H1 (cell line): ENCODE measurements at regions not wholly inside any gene's neighbourhood (a gene's known extent, or its start where the extent isn't known, plus 50 kb on each side); places are given as distances from the start of the nearest gene placed in this dataset.

ENCODE experiments used
- CTCF ChIA-PET: fragments of 300-600 bp; sonication (Branson Sonifier 250); formaldehyde crosslinking; loops from one replicate; lab custom pipeline; 2021; ENCODE audit not compliant: partially characterized antibody; lab: Charles Lee
- POLR2A ChIA-PET: fragments of 300-600 bp; sonication (Branson Sonifier 250); formaldehyde crosslinking; loops from one replicate; lab custom pipeline; 2021; ENCODE audit warnings: inconsistent platforms; ENCODE audit not compliant: partially characterized antibody; lab: Charles Lee
- DNase-seq, 2 experiments: peaks; one replicate each; pipeline versions ENCODE4 v3.0.0 to v3.0.0-alpha.2; 2010 to 2022; ENCODE audit warnings: low spot score in 2 of 2, low read depth in 1 of 2, mixed read lengths in 1 of 2
- FAIRE-seq: peaks from 2 replicates; lab custom pipeline; 2011; peaks lifted over from hg19 to GRCh38; lab: Jason Lieb, UNC
- H2AFZ ChIP-seq: 2 replicates; pipeline ENCODE4 v1.8.1; 2012; ENCODE audit warnings: low read length, inconsistent platforms
- H2AK5ac ChIP-seq: 2 replicates; pipeline ENCODE4 v1.6.1; 2013; ENCODE audit warnings: low read depth, low read length
- H2BK120ac ChIP-seq: replicated peaks from 2 replicates; pipeline ENCODE3; 2013; ENCODE audit warnings: low read depth, low read length, inconsistent platforms
- H2BK12ac ChIP-seq: 2 replicates; pipeline ENCODE4 v1.6.1; 2013; ENCODE audit warnings: low read depth, low read length
- H2BK15ac ChIP-seq: 2 replicates; pipeline ENCODE4 v1.6.1; 2013; ENCODE audit warnings: low read length
- H2BK20ac ChIP-seq: 2 replicates; pipeline ENCODE4 v1.6.1; 2013; ENCODE audit warnings: low read length
- H2BK5ac ChIP-seq: 2 replicates; pipeline ENCODE4 v1.6.1; 2013; ENCODE audit warnings: low read depth, low read length
- H3K14ac ChIP-seq: 2 replicates; pipeline ENCODE4 v1.6.1; 2013; ENCODE audit warnings: inconsistent platforms; ENCODE audit not compliant: insufficient read length
- H3K18ac ChIP-seq: 2 replicates; pipeline ENCODE4 v1.6.1; 2013; ENCODE audit warnings: low read length; ENCODE audit errors: extremely low read depth
- H3K23ac ChIP-seq: 2 replicates; pipeline ENCODE4 v1.6.1; 2013; ENCODE audit warnings: inconsistent platforms; ENCODE audit not compliant: insufficient read length
- H3K23me2 ChIP-seq: 2 replicates; pipeline ENCODE4 v1.6.1; 2013; ENCODE audit warnings: low read depth, low read length
- H3K27ac ChIP-seq: 2 replicates; pipeline ENCODE4 v1.6.1; 2011; ENCODE audit warnings: low read depth, low read length, inconsistent platforms
- H3K27me3 ChIP-seq, 4 experiments: replicated peaks in 1 of 4; 1 replicate in 1 of 4; 2 replicates in 3 of 4; pipeline versions ENCODE4 v1.6.1 to v1.8.1; 2011 to 2013; ENCODE audit warnings: low read length in 3 of 4, mild to moderate bottlenecking in 3 of 4, inconsistent platforms in 2 of 4, mixed read lengths in 2 of 4, moderate library complexity in 1 of 4; ENCODE audit not compliant: control insufficient read depth in 3 of 4, insufficient read depth in 3 of 4; ENCODE audit errors: extremely low read depth in 1 of 4
- H3K36me3 ChIP-seq, 4 experiments: 2 replicates each; pipeline versions ENCODE4 v1.6.1 to v1.8.1; 2011 to 2013; ENCODE audit warnings: mild to moderate bottlenecking in 4 of 4, low read length in 3 of 4, moderate library complexity in 2 of 4, control low read depth in 1 of 4, inconsistent platforms in 1 of 4; ENCODE audit not compliant: insufficient read depth in 4 of 4, control insufficient read depth in 2 of 4
- H3K4ac ChIP-seq: replicated peaks from 2 replicates; pipeline ENCODE3; 2013; ENCODE audit warnings: low read length, low read depth, mixed read lengths, inconsistent platforms; ENCODE audit not compliant: insufficient read length
- H3K4me1 ChIP-seq, 4 experiments: replicated peaks in 1 of 4; 1 replicate in 1 of 4; 2 replicates in 3 of 4; pipeline versions ENCODE4 v1.6.1 to v1.8.1; 2011 to 2013; ENCODE audit warnings: low read length in 3 of 4, inconsistent platforms in 2 of 4, mixed read lengths in 1 of 4; ENCODE audit not compliant: insufficient read depth in 4 of 4, control insufficient read depth in 3 of 4
- H3K4me2 ChIP-seq, 2 experiments: 2 replicates each; pipeline versions ENCODE4 v1.6.1 to v1.8.1; 2011 to 2013; ENCODE audit warnings: low read depth in 2 of 2, low read length in 2 of 2, control low read depth in 1 of 2, inconsistent platforms in 1 of 2, mild to moderate bottlenecking in 1 of 2; ENCODE audit not compliant: insufficient read depth in 1 of 2
- H3K4me3 ChIP-seq, 4 experiments: fragments of 200-600, 300-600 bp in 1 of 4; sonication (generic), shearing (Covaris generic), sonication (Bioruptor Twin) in 1 of 4; 2 replicates each; pipeline versions ENCODE4 v1.5.1 to v1.8.1; 2011 to 2016; ENCODE audit warnings: low read length in 4 of 4, low read depth in 3 of 4, control low read depth in 2 of 4, inconsistent platforms in 2 of 4, mild to moderate bottlenecking in 2 of 4, mixed read lengths in 1 of 4, moderate library complexity in 1 of 4; ENCODE audit not compliant: insufficient read depth in 2 of 4; ENCODE audit errors: extremely low read depth in 1 of 4
- H3K56ac ChIP-seq: replicated peaks from 2 replicates; pipeline ENCODE3; 2013; ENCODE audit warnings: low read depth, mild to moderate bottlenecking, mixed read lengths, low read length, inconsistent platforms; ENCODE audit not compliant: insufficient read length
- H3K79me1 ChIP-seq: 2 replicates; pipeline ENCODE4 v1.6.1; 2013; ENCODE audit warnings: low read depth, low read length, control low read depth
- H3K79me2 ChIP-seq, 2 experiments: 2 replicates each; pipeline versions ENCODE4 v1.6.1 to v1.8.1; 2012 to 2013; ENCODE audit warnings: low read length in 2 of 2, mild to moderate bottlenecking in 2 of 2, inconsistent platforms in 1 of 2; ENCODE audit not compliant: insufficient read depth in 2 of 2, control insufficient read depth in 1 of 2
- H3K9ac ChIP-seq, 4 experiments: replicated peaks in 1 of 4; 1 replicate in 1 of 4; 2 replicates in 3 of 4; pipeline versions ENCODE4 v1.6.1 to v1.8.1; 2011 to 2013; ENCODE audit warnings: low read depth in 3 of 4, low read length in 3 of 4, control low read depth in 2 of 4, mild to moderate bottlenecking in 2 of 4, moderate library complexity in 2 of 4, inconsistent platforms in 1 of 4; ENCODE audit errors: extremely low read depth in 1 of 4
- H3K9me3 ChIP-seq, 2 experiments: 2 replicates each; pipeline versions ENCODE4 v1.6.1 to v1.8.1; 2012 to 2013; ENCODE audit warnings: mild to moderate bottlenecking in 2 of 2, moderate library complexity in 2 of 2, control low read depth in 1 of 2, inconsistent platforms in 1 of 2, low read depth in 1 of 2, low read length in 1 of 2, mixed read lengths in 1 of 2; ENCODE audit not compliant: insufficient read depth in 2 of 2
- H4K20me1 ChIP-seq, 2 experiments: replicated peaks in 1 of 2; 2 replicates each; pipeline versions ENCODE3 to v1.8.1; 2011 to 2013; ENCODE audit warnings: inconsistent platforms in 2 of 2, low read length in 2 of 2, mild to moderate bottlenecking in 1 of 2; ENCODE audit not compliant: insufficient read depth in 2 of 2, control insufficient read depth in 1 of 2
- H4K5ac ChIP-seq: 2 replicates; pipeline ENCODE4 v1.6.1; 2013; ENCODE audit warnings: low read length, low read depth, mixed read lengths, inconsistent platforms; ENCODE audit not compliant: insufficient read length
- H4K8ac ChIP-seq: 2 replicates; pipeline ENCODE4 v1.8.0; 2013; ENCODE audit warnings: mild to moderate bottlenecking, moderate library complexity, low read length, inconsistent platforms; ENCODE audit not compliant: insufficient read depth; ENCODE audit errors: extremely low read depth
- H4K91ac ChIP-seq: replicated peaks from 2 replicates; pipeline ENCODE3; 2013; ENCODE audit warnings: low read length, mixed read lengths, inconsistent platforms; ENCODE audit not compliant: insufficient read length
- ASH2L ChIP-seq: fragments of 200-600, 300-600 bp; sonication (generic); IDR thresholded peaks from one replicate; pipeline ENCODE4 v1.7.1; 2017; ENCODE audit warnings: low read length
- ATF3 ChIP-seq: IDR thresholded peaks from 2 replicates; pipeline ENCODE4 v1.6.1; 2011; ENCODE audit warnings: low read depth, mild to moderate bottlenecking, low read length; ENCODE audit not compliant: insufficient read depth
- BRCA1 ChIP-seq: IDR thresholded peaks from 2 replicates; pipeline ENCODE4 v1.6.1; 2012; ENCODE audit warnings: low read depth, low read length, improper control_type of control experiment
- CREB1 ChIP-seq: IDR thresholded peaks from 2 replicates; pipeline ENCODE4 v1.6.1; 2012; ENCODE audit warnings: inconsistent platforms
- EZH2 ChIP-seq: fragments of 200-600 bp; sonication (generic); IDR thresholded peaks from 2 replicates; pipeline ENCODE4 v1.7.1; 2012; ENCODE audit warnings: low read depth, mild to moderate bottlenecking, moderate library complexity, low read length, inconsistent platforms; ENCODE audit not compliant: severe bottlenecking
- POLR2A ChIP-seq, 2 experiments: IDR thresholded peaks; 1 replicate in 1 of 2; 2 replicates in 1 of 2; pipeline ENCODE4 v1.6.1; 2011; ENCODE audit warnings: low read depth in 2 of 2, low read length in 2 of 2, mild to moderate bottlenecking in 2 of 2; ENCODE audit errors: control extremely low read depth in 1 of 2
- SIN3A ChIP-seq, 2 experiments: IDR thresholded peaks in 1 of 2; conservative IDR thresholded peaks in 1 of 2; 2 replicates each; pipeline ENCODE4 v1.6.1; 2011 to 2012; ENCODE audit warnings: low read length in 2 of 2, improper control_type of control experiment in 1 of 2, low read depth in 1 of 2, mild to moderate bottlenecking in 1 of 2
- SRF ChIP-seq: IDR thresholded peaks from 2 replicates; pipeline ENCODE4 v1.6.1; 2011; ENCODE audit warnings: mild to moderate bottlenecking, low read depth, low read length, moderate library complexity
- TCF12 ChIP-seq: IDR thresholded peaks from 2 replicates; pipeline ENCODE4 v1.6.1; 2011; ENCODE audit warnings: low read depth, mild to moderate bottlenecking, low read length
- ZNF274 ChIP-seq: IDR thresholded peaks from 2 replicates; pipeline ENCODE4 v1.7.0; 2012; ENCODE audit warnings: low read length, borderline replicate concordance; ENCODE audit errors: extremely low read depth

DNA sequence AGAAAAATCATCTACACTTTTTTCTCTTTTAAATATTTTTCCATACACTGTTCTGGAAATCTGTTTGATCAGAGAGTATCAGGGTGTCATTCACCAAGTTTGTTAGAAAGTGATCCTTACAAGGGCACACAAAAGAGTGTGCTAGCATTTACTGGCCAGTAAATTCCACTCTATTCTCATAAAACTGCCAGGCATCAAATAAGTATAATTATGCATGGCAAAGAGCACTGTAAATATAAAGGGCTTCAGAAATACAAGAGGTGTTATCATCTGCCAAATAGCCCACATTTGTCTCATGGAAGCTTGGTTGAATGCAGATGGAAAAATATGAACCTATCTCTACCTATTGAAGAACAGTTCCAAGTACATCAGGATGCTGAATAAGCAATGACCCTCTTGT, 847.3 kb upstream of the ACVR2A start:
- H3K9me3 ChIP-seq = no peaks in the 10 kb centered on the region
- no peak overlapping the region for H3K4me2 ChIP-seq
- no peak overlapping the region for H2AFZ ChIP-seq
- no peak overlapping the region for H3K9ac ChIP-seq
- FAIRE-seq (no peak), DNase-seq (no peak)
- no peak overlapping the region for H3K4ac ChIP-seq
- no peak overlapping the region for H3K18ac ChIP-seq
- H2BK5ac ChIP-seq = no peak overlapping the region
- H3K14ac ChIP-seq = no peak overlapping the region
- H3K79me1 ChIP-seq = no peaks in the 10 kb centered on the region
- no peak overlapping the region for H3K23ac ChIP-seq
- no peak overlapping the region for H2BK20ac ChIP-seq
- H3K4me1 ChIP-seq = no peaks in the 10 kb centered on the region
- POLR2A ChIA-PET = no interaction called here
- no peak overlapping the region for H3K56ac ChIP-seq
- H2AK5ac ChIP-seq = no peak overlapping the region
- no peak overlapping the region for H2BK15ac ChIP-seq
- no peak overlapping the region for H3K4me3 ChIP-seq
- H3K27me3 ChIP-seq = no peaks in the 10 kb centered on the region
- no peaks in the 10 kb centered on the region for H3K79me2 ChIP-seq
- no peak overlapping the region for H2BK12ac ChIP-seq
- no peaks in the 10 kb centered on the region for H4K20me1 ChIP-seq
- no peaks in the 10 kb centered on the region for H3K36me3 ChIP-seq
- no peak overlapping the region for H4K5ac ChIP-seq
- no peak overlapping the region for H4K91ac ChIP-seq
- no peak overlapping the region for H2BK120ac ChIP-seq
- TF ChIP-seq ATF3 = no peak
- no peak for TF ChIP-seq POLR2A (IDR thresholded peaks at IDR 0.05; ENCODE audit: control extremely low read depth in 1 of 2, low read depth in 2 of 2, low read length in 2 of 2)
- no peak for TF ChIP-seq SRF
- TF ChIP-seq SIN3A (conservative IDR thresholded peaks at IDR 0.05 in 1 of 2, IDR thresholded peaks at IDR 0.05 in 1 of 2; ENCODE audit: low read depth in 1 of 2, low read length in 2 of 2) = no peak
- TF ChIP-seq ASH2L = no peak
- TF ChIP-seq ZNF274 = no peak
- no peak for TF ChIP-seq BRCA1
- no peak for TF ChIP-seq CREB1
- TF ChIP-seq EZH2 = no peak
- no peak for TF ChIP-seq TCF12
- no peak overlapping the region for H4K8ac ChIP-seq
- H3K23me2 ChIP-seq = no peaks in the 10 kb centered on the region
- CTCF ChIA-PET = interaction anchor here (0.9 kb wide), 1 partner anchor 334 kb away, joined by 3 read pairs; no protein-coding TSS in a partner anchor
- no peak overlapping the region for H3K27ac ChIP-seq
